ENCODE measurements at regions not wholly inside any gene's neighbourhood (a gene's known extent, or its start where the extent isn't known, plus 50 kb on each side); places are given as distances from the start of the nearest gene placed in this dataset.

- H3K4me3 ChIP-seq (ENCODE audit: low read length in 2 of 2) = no peak overlapping the region
- H3K27ac ChIP-seq (ENCODE audit: low read depth in 1 of 2, low read length in 1 of 2) = no peak overlapping the region
- no peaks in the 10 kb centered on the region for H3K36me3 ChIP-seq (ENCODE audit: control insufficient read depth in 2 of 2, insufficient read depth in 2 of 2, low read length in 1 of 2)
- no peaks in the 10 kb centered on the region for H3K9me3 ChIP-seq (ENCODE audit: control insufficient read depth in 2 of 2, insufficient read depth in 1 of 2, low read length in 1 of 2)
- 95% methylated on average over 16 of the region's 16 CpGs for WGBS
- H3K4me1 ChIP-seq (ENCODE audit: control insufficient read depth in 2 of 2, insufficient read depth in 2 of 2, low read length in 2 of 2) = peaks cover 0 to under 1% of the 10 kb centered on the region in 2 donors
- no peak for DNase-seq (ENCODE audit: low read depth in 6 of 9, low spot score in 9 of 9)
- no peaks in the 10 kb centered on the region for H3K27me3 ChIP-seq (ENCODE audit: control insufficient read depth in 2 of 2, insufficient read depth in 1 of 2, low read length in 1 of 2)
These were observed 841.0 kb upstream of the ID2 start for GRCh38 chr2:7840651-7841380.

- H3K4me3 ChIP-seq (ENCODE audit: low read length in 2 of 2) = no peak overlapping the region
- H3K9me3 ChIP-seq (ENCODE audit: control insufficient read depth in 2 of 2, insufficient read depth in 1 of 2, low read length in 1 of 2) = no peaks in the 10 kb centered on the region
- no peaks in the 10 kb centered on the region for H3K27me3 ChIP-seq (ENCODE audit: control insufficient read depth in 2 of 2, insufficient read depth in 1 of 2, low read length in 1 of 2)
- H3K36me3 ChIP-seq (ENCODE audit: control insufficient read depth in 2 of 2, insufficient read depth in 2 of 2, low read length in 1 of 2) = no peaks in the 10 kb centered on the region
- no peak for DNase-seq (ENCODE audit: low read depth in 6 of 9, low spot score in 9 of 9)
- no peaks in the 10 kb centered on the region for H3K4me1 ChIP-seq (ENCODE audit: control insufficient read depth in 2 of 2, insufficient read depth in 2 of 2, low read length in 2 of 2)
- WGBS = 82% methylated on average over 2 of the region's 2 CpGs
- no peak overlapping the region for H3K27ac ChIP-seq (ENCODE audit: low read depth in 1 of 2, low read length in 1 of 2)
These were observed 840.1 kb upstream of the ID2 start for GRCh38 chr2:7841751-7842150.

GRCh38 chr2:7844414-7844965 is 837.4 kb upstream of the ID2 start:
- H3K4me3 ChIP-seq (ENCODE audit: low read length in 2 of 2) = no peak overlapping the region
- H3K27me3 ChIP-seq (ENCODE audit: control insufficient read depth in 2 of 2, insufficient read depth in 1 of 2, low read length in 1 of 2) = no peaks in the 10 kb centered on the region
- H3K4me1 ChIP-seq (ENCODE audit: control insufficient read depth in 2 of 2, insufficient read depth in 2 of 2, low read length in 2 of 2) = no peaks in the 10 kb centered on the region
- 93% methylated on average over 9 of the region's 9 CpGs for WGBS
- no peaks in the 10 kb centered on the region for H3K36me3 ChIP-seq (ENCODE audit: control insufficient read depth in 2 of 2, insufficient read depth in 2 of 2, low read length in 1 of 2)
- H3K9me3 ChIP-seq (ENCODE audit: control insufficient read depth in 2 of 2, insufficient read depth in 1 of 2, low read length in 1 of 2) = no peaks in the 10 kb centered on the region
- H3K27ac ChIP-seq (ENCODE audit: low read depth in 1 of 2, low read length in 1 of 2) = no peak overlapping the region
- DNase-seq (ENCODE audit: low read depth in 6 of 9, low spot score in 9 of 9) = no peak

- no peaks in the 10 kb centered on the region for H3K4me1 ChIP-seq (ENCODE audit: control insufficient read depth in 2 of 2, insufficient read depth in 2 of 2, low read length in 2 of 2)
- H3K4me3 ChIP-seq (ENCODE audit: low read length in 2 of 2) = no peak overlapping the region
- no peak for DNase-seq (ENCODE audit: low read depth in 6 of 9, low spot score in 9 of 9)
- H3K27me3 ChIP-seq (ENCODE audit: control insufficient read depth in 2 of 2, insufficient read depth in 1 of 2, low read length in 1 of 2) = no peaks in the 10 kb centered on the region
- WGBS = 96% methylated on average over 2 of the region's 2 CpGs
- no peaks in the 10 kb centered on the region for H3K9me3 ChIP-seq (ENCODE audit: control insufficient read depth in 2 of 2, insufficient read depth in 1 of 2, low read length in 1 of 2)
- no peaks in the 10 kb centered on the region for H3K36me3 ChIP-seq (ENCODE audit: control insufficient read depth in 2 of 2, insufficient read depth in 2 of 2, low read length in 1 of 2)
- no peak overlapping the region for H3K27ac ChIP-seq (ENCODE audit: low read depth in 1 of 2, low read length in 1 of 2)
These were observed 836.5 kb upstream of the ID2 start for GRCh38 chr2:7845332-7845731.

- Histone ChIP-seq H3K27me3 (ENCODE audit: control insufficient read depth in 2 of 2, insufficient read depth in 1 of 2, low read length in 1 of 2) (no peaks in the 10 kb centered on the region), H3K4me3 (ENCODE audit: low read length in 2 of 2) (no peak overlapping the region), H3K9me3 (ENCODE audit: control insufficient read depth in 2 of 2, insufficient read depth in 1 of 2, low read length in 1 of 2) (no peaks in the 10 kb centered on the region), H3K36me3 (ENCODE audit: control insufficient read depth in 2 of 2, insufficient read depth in 2 of 2, low read length in 1 of 2) (no peaks in the 10 kb centered on the region), H3K27ac (ENCODE audit: low read depth in 1 of 2, low read length in 1 of 2) (no peak overlapping the region), H3K4me1 (ENCODE audit: control insufficient read depth in 2 of 2, insufficient read depth in 2 of 2, low read length in 2 of 2) (no peaks in the 10 kb centered on the region)
- DNase-seq (ENCODE audit: low read depth in 6 of 9, low spot score in 9 of 9) = no peak
- 94% methylated on average over 5 of the region's 5 CpGs for WGBS
These were observed 835.2 kb upstream of the ID2 start for GRCh38 chr2:7846607-7847006.

GRCh38 chr2:7847321-7847720 is 834.5 kb upstream of the ID2 start:
- Histone ChIP-seq H3K36me3 (ENCODE audit: control insufficient read depth in 2 of 2, insufficient read depth in 2 of 2, low read length in 1 of 2) (no peaks in the 10 kb centered on the region), H3K27me3 (ENCODE audit: control insufficient read depth in 2 of 2, insufficient read depth in 1 of 2, low read length in 1 of 2) (no peaks in the 10 kb centered on the region), H3K4me1 (ENCODE audit: control insufficient read depth in 2 of 2, insufficient read depth in 2 of 2, low read length in 2 of 2) (no peaks in the 10 kb centered on the region), H3K27ac (ENCODE audit: low read depth in 1 of 2, low read length in 1 of 2) (no peak overlapping the region), H3K9me3 (ENCODE audit: control insufficient read depth in 2 of 2, insufficient read depth in 1 of 2, low read length in 1 of 2) (no peaks in the 10 kb centered on the region), H3K4me3 (ENCODE audit: low read length in 2 of 2) (no peak overlapping the region)
- DNase-seq (ENCODE audit: low read depth in 6 of 9, low spot score in 9 of 9) = no peak
- 98% methylated on average over 4 of the region's 4 CpGs for WGBS

- 98% methylated on average over 1 of the region's 1 CpG for WGBS
- Histone ChIP-seq H3K4me3 (ENCODE audit: low read length in 2 of 2) (no peak overlapping the region), H3K27me3 (ENCODE audit: control insufficient read depth in 2 of 2, insufficient read depth in 1 of 2, low read length in 1 of 2) (no peaks in the 10 kb centered on the region), H3K36me3 (ENCODE audit: control insufficient read depth in 2 of 2, insufficient read depth in 2 of 2, low read length in 1 of 2) (no peaks in the 10 kb centered on the region), H3K9me3 (ENCODE audit: control insufficient read depth in 2 of 2, insufficient read depth in 1 of 2, low read length in 1 of 2) (no peaks in the 10 kb centered on the region), H3K27ac (ENCODE audit: low read depth in 1 of 2, low read length in 1 of 2) (no peak overlapping the region), H3K4me1 (ENCODE audit: control insufficient read depth in 2 of 2, insufficient read depth in 2 of 2, low read length in 2 of 2) (no peaks in the 10 kb centered on the region)
- no peak for DNase-seq (ENCODE audit: low read depth in 6 of 9, low spot score in 9 of 9)
These were observed 832.8 kb upstream of the ID2 start for GRCh38 chr2:7849027-7849426.

GRCh38 chr2:7849531-7849930 is 832.3 kb upstream of the ID2 start:
- no peaks in the 10 kb centered on the region for H3K36me3 ChIP-seq (ENCODE audit: control insufficient read depth in 2 of 2, insufficient read depth in 2 of 2, low read length in 1 of 2)
- no peaks in the 10 kb centered on the region for H3K4me1 ChIP-seq (ENCODE audit: control insufficient read depth in 2 of 2, insufficient read depth in 2 of 2, low read length in 2 of 2)
- H3K4me3 ChIP-seq (ENCODE audit: low read length in 2 of 2) = no peak overlapping the region
- 79% methylated on average over 5 of the region's 5 CpGs for WGBS
- H3K9me3 ChIP-seq (ENCODE audit: control insufficient read depth in 2 of 2, insufficient read depth in 1 of 2, low read length in 1 of 2) = no peaks in the 10 kb centered on the region
- DNase-seq (ENCODE audit: low read depth in 6 of 9, low spot score in 9 of 9) = no peak
- no peak overlapping the region for H3K27ac ChIP-seq (ENCODE audit: low read depth in 1 of 2, low read length in 1 of 2)
- no peaks in the 10 kb centered on the region for H3K27me3 ChIP-seq (ENCODE audit: control insufficient read depth in 2 of 2, insufficient read depth in 1 of 2, low read length in 1 of 2)

GRCh38 chr2:7852546-7852945 is 829.3 kb upstream of the ID2 start:
- no peaks in the 10 kb centered on the region for H3K36me3 ChIP-seq (ENCODE audit: control insufficient read depth in 2 of 2, insufficient read depth in 2 of 2, low read length in 1 of 2)
- H3K4me1 ChIP-seq (ENCODE audit: control insufficient read depth in 2 of 2, insufficient read depth in 2 of 2, low read length in 2 of 2) = no peaks in the 10 kb centered on the region
- H3K27ac ChIP-seq (ENCODE audit: low read depth in 1 of 2, low read length in 1 of 2) = no peak overlapping the region
- no peaks in the 10 kb centered on the region for H3K9me3 ChIP-seq (ENCODE audit: control insufficient read depth in 2 of 2, insufficient read depth in 1 of 2, low read length in 1 of 2)
- no peak overlapping the region for H3K4me3 ChIP-seq (ENCODE audit: low read length in 2 of 2)
- 49% methylated on average over 2 of the region's 2 CpGs for WGBS
- no peaks in the 10 kb centered on the region for H3K27me3 ChIP-seq (ENCODE audit: control insufficient read depth in 2 of 2, insufficient read depth in 1 of 2, low read length in 1 of 2)
- no peak for DNase-seq (ENCODE audit: low read depth in 6 of 9, low spot score in 9 of 9)
